ENCODE measurements at regions not wholly inside any gene's neighbourhood (a gene's known extent, or its start where the extent isn't known, plus 50 kb on each side); places are given as distances from the start of the nearest gene placed in this dataset.

- DNase-seq = no peak
Measured at GRCh38 chrY:7463711-7464110, 552.2 kb upstream of the AMELY start.

- no peak for DNase-seq
Measured at GRCh38 chrY:7463196-7463595, 551.6 kb upstream of the AMELY start.

- DNase-seq = no peak
Measured at GRCh38 chrY:7462657-7463056, 551.1 kb upstream of the AMELY start.

GRCh38 chrY:7461873-7462525 is 550.4 kb upstream of the AMELY start:
- no peak for DNase-seq

GRCh38 chrY:7459802-7460201 is 548.2 kb upstream of the AMELY start:
- DNase-seq = no peak

GRCh38 chrY:7458301-7459078 is 546.9 kb upstream of the AMELY start:
- DNase-seq = no peak

GRCh38 chrY:7457286-7458015 is 545.9 kb upstream of the AMELY start:
- no peak for DNase-seq

- DNase-seq = no peak
Measured at GRCh38 chrY:7455626-7456025, 544.1 kb upstream of the AMELY start.

GRCh38 chrY:7453336-7453735 is 541.8 kb upstream of the AMELY start:
- no peak for DNase-seq

- no peak for DNase-seq
Measured at GRCh38 chrY:7452246-7452645, 540.7 kb upstream of the AMELY start.

GRCh38 chrY:7449860-7450259 is 538.3 kb upstream of the AMELY start:
- DNase-seq = no peak

GRCh38 chrY:7448687-7449086 is 537.1 kb upstream of the AMELY start:
- no peak for DNase-seq

- no peak for DNase-seq
Measured at GRCh38 chrY:7447881-7448516, 536.4 kb upstream of the AMELY start.

- DNase-seq = no peak
Measured at GRCh38 chrY:7444141-7444540, 532.6 kb upstream of the AMELY start.

- no peak for DNase-seq
Measured at GRCh38 chrY:7440796-7441530, 529.4 kb upstream of the AMELY start.

GRCh38 chrY:7437086-7437485 is 525.5 kb upstream of the AMELY start:
- no peak for DNase-seq

GRCh38 chrY:7433817-7434809 is 522.6 kb upstream of the AMELY start:
- DNase-seq = no peak

- DNase-seq = no peak
Measured at GRCh38 chrY:7419165-7419564, 507.6 kb upstream of the AMELY start.

GRCh38 chrY:7417946-7418345 is 506.4 kb upstream of the AMELY start:
- DNase-seq = no peak

GRCh38 chrY:7416406-7416805 is 504.9 kb upstream of the AMELY start:
- no peak for DNase-seq

GRCh38 chrY:7415157-7415633 is 503.6 kb upstream of the AMELY start:
- no peak for DNase-seq
